Mucosa of descending colon (tissue), 3 donors: ENCODE measurements at regions not wholly inside any gene's neighbourhood (a gene's known extent, or its start where the extent isn't known, plus 50 kb on each side); places are given as distances from the start of the nearest gene placed in this dataset.

Source experiments
- ATAC-seq: fragments of 200-7000 bp; cut with Tn5 transposase; one replicate; pipeline ENCODE4 v1.9.1; 2020; ENCODE audit warnings: mild to moderate bottlenecking, moderate library complexity
- DNase-seq, 3 donors: peaks; one replicate each; pipeline ENCODE4 v3.0.0-alpha.2; 2020
- H3K36me3 ChIP-seq: fragments of 200-600 bp; one replicate; pipeline ENCODE4 v1.8.0; 2021; ENCODE audit warnings: low read depth, mild to moderate bottlenecking
- H3K4me1 ChIP-seq: fragments of 200-600 bp; one replicate; pipeline ENCODE4 v1.8.0; 2021; ENCODE audit warnings: low read depth, mild to moderate bottlenecking
- H3K4me3 ChIP-seq: fragments of 200-600 bp; one replicate; pipeline ENCODE4 v1.8.0; 2021; ENCODE audit warnings: mild to moderate bottlenecking
- H3K9me3 ChIP-seq: fragments of 200-600 bp; one replicate; pipeline ENCODE4 v1.8.0; 2021; ENCODE audit warnings: mild to moderate bottlenecking
- intact Hi-C, 2 donors: fragments of 100-400 bp; cut with DNase I in 1 of 2; cut with micrococcal nuclease in 1 of 2; formaldehyde crosslinking; loops; one replicate each; pipeline versions ENCODE4 v1.11.0 to v1.11.1; 2022; cut with DNase I, micrococcal nuclease
- TF ChIP-seq, protein P1 (sequence below): fragments of 200-600 bp; IDR thresholded peaks from one replicate; pipeline ENCODE4 v1.8.0; 2022; ENCODE audit warnings: antibody characterized with exemption, mild to moderate bottlenecking
- donor health status: DM: no; HTN: no; CAD: no; lungs with moderate emphysema.
- donor health status: DM: no; HTN: no; CAD: no.
- donor health status: DM: no; HTN: yes; CAD: no.

GRCh38 chr1:168428063-168428731, 115.6 kb downstream of the XCL2 start:
- Histone ChIP-seq H3K9me3 (no peaks in the 10 kb centered on the region), H3K36me3 (no peaks in the 10 kb centered on the region), H3K4me1 (no peaks in the 10 kb centered on the region), H3K4me3 (no peak overlapping the region)
- TF ChIP-seq, protein P1, sequence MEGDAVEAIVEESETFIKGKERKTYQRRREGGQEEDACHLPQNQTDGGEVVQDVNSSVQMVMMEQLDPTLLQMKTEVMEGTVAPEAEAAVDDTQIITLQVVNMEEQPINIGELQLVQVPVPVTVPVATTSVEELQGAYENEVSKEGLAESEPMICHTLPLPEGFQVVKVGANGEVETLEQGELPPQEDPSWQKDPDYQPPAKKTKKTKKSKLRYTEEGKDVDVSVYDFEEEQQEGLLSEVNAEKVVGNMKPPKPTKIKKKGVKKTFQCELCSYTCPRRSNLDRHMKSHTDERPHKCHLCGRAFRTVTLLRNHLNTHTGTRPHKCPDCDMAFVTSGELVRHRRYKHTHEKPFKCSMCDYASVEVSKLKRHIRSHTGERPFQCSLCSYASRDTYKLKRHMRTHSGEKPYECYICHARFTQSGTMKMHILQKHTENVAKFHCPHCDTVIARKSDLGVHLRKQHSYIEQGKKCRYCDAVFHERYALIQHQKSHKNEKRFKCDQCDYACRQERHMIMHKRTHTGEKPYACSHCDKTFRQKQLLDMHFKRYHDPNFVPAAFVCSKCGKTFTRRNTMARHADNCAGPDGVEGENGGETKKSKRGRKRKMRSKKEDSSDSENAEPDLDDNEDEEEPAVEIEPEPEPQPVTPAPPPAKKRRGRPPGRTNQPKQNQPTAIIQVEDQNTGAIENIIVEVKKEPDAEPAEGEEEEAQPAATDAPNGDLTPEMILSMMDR: no peak
- ATAC-seq: no peak
- intact Hi-C loops: no loop called here
- DNase-seq: no peak

GRCh38 chr1:168427051-168427450, 116.7 kb downstream of the XCL2 start:
- H3K36me3 ChIP-seq: no peaks in the 10 kb centered on the region
- intact Hi-C loops: no loop called here
- H3K4me1 ChIP-seq: no peaks in the 10 kb centered on the region
- H3K4me3 ChIP-seq: no peak overlapping the region
- DNase-seq: no peak
- TF ChIP-seq, protein P1: no peak
- no peaks in the 10 kb centered on the region for H3K9me3 ChIP-seq
- no peak for ATAC-seq

DNA sequence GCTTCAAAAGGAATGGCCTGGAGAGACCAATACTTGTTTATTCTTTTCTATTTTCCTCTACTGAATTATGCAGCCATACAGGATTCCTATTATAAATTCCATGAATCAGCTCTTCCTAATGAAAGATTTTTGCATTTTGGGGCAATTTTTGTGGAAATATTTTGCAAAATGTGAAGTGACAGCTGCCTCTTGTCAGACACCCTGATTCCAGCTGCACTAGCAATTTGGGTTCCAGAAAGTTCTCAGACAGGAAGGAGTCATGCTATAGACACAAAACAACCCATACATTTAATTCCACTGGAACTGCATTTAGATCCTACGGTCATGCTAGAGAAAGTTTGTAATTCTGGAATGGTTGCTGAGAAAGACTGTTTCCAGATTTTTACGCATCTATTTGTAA, 119.5 kb downstream of the XCL2 start:
- ATAC-seq: no peak
- H3K36me3 ChIP-seq: no peaks in the 10 kb centered on the region
- no peaks in the 10 kb centered on the region for H3K9me3 ChIP-seq
- no peak for DNase-seq
- no peaks in the 10 kb centered on the region for H3K4me1 ChIP-seq
- intact Hi-C loops: no loop called here
- H3K4me3 ChIP-seq: no peak overlapping the region
- TF ChIP-seq, protein P1: no peak

GRCh38 chr1:168422203-168422847, 121.5 kb downstream of the XCL2 start:
- Histone ChIP-seq H3K4me3 (no peak overlapping the region), H3K36me3 (no peaks in the 10 kb centered on the region), H3K9me3 (no peaks in the 10 kb centered on the region), H3K4me1 (no peaks in the 10 kb centered on the region)
- ATAC-seq (no peak), DNase-seq (no peak)
- intact Hi-C loops: no loop called here
- TF ChIP-seq, protein P1: no peak

DNA sequence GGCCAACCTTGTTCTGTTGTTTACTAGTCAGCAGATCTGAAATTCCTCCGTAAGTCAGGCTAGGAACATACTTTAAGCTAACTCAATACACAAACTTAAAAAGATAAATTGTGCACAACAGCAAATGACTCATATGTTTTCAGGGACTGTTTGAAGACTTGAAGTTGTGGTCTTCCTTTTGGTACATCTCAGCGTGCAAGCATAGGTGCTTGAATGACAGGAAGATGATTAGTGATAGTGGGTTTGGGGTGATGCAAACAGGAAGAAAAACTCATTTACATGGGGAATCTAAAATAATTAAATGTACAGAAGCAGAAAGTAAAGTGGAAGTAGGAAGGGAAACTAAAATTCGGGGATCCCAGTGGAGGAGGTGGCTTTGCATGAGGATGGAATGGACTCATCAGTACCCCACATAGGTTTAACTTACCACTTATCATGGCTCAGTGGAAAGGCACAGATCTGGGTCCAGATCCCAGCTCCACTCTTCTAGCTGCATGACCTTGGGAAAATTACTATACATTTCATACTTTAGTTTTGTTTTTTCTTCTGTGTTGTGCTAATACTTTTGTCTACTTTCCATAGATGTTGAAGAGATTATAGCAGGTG, 122.3 kb downstream of the XCL2 start:
- TF ChIP-seq, protein P1: no peak
- H3K4me3 ChIP-seq: no peak overlapping the region
- no peaks in the 10 kb centered on the region for H3K4me1 ChIP-seq
- no peaks in the 10 kb centered on the region for H3K36me3 ChIP-seq
- no peaks in the 10 kb centered on the region for H3K9me3 ChIP-seq
- DNase-seq (no peak), ATAC-seq (peak; percentile 81)
- intact Hi-C loops: no loop called here
